Embryonic facial prominence (tissue), 1 donor: ENCODE measurements at regions not wholly inside any gene's neighbourhood (a gene's known extent, or its start where the extent isn't known, plus 50 kb on each side); places are given as distances from the start of the nearest gene placed in this dataset.
"Not testable (repeated sequence)": the region's sequence is repeated elsewhere in the genome, so short reads cannot be mapped to it uniquely, and the experiment has no call there.

Experiments
- DNase-seq: peaks from one replicate; pipeline ENCODE4 v3.0.0-alpha.2; 2016; ENCODE audit errors: extremely low spot score

DNA sequence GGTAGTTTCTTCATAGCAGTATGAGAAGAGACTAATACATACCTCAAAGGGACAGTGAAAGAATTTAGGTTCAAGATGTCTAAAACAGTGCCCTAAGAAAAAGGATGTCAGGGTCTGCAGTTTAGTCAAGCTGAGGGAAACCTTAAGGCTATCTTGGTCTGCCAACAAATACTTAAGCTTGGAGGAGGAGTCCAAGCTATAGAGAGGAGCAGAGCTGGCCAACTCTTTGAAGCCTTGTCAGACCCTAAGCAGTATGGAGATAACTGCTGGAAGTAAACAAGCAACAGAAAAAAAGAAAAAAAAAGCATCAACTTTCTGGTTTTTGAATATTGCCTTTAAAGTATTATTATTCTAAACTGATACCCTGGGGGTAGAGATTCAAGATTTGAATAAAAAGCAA is 1518.1 kb downstream of the GRIK2 start:
- DNase-seq = no peak

GRCh38 chr6:102910701-102911139 is 1517.2 kb downstream of the GRIK2 start:
- not testable (repeated sequence) for DNase-seq

DNA sequence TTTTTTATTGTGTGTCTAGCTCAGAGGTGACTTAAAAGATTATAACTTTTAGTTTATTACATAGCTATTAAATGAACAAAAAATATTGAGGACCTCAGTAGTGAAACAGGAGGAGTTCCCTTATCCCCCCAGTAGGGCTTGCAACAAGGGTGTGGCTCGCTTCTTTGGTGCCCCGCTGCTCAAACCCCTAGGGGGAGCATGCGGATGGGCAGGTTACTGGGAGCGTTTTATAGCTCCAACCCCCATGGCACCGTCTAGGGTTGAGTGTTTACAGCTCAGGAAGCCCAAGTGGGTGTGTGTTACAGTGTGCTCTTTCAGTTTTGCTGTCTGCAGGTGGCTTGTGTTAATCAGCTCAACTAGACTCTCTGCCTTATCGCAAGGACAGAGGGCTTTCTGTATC is 1513.7 kb downstream of the GRIK2 start:
- DNase-seq = no peak

GRCh38 chr6:102902471-102902870 is 1509.0 kb downstream of the GRIK2 start:
- DNase-seq = no peak

DNA sequence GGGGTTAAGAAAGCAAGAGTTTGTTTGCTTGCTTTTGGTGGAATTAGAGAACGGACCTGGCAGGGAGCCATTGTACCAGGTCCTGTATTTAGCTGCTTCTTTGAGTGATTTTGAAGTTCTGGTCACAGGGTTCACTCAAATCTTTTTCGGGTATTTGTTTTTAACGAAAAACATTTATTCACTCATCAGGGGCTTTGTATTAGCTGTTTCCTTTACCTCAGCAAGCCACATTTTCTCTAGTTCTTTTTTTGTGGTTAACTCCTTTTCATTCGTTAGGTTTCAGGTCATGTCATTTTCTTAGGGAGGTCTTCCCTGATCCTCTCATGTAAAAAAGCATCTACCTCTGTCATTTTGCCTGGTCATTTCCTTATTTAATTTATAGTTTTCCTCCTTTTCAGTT is 1502.2 kb downstream of the GRIK2 start:
- DNase-seq = no peak

DNA sequence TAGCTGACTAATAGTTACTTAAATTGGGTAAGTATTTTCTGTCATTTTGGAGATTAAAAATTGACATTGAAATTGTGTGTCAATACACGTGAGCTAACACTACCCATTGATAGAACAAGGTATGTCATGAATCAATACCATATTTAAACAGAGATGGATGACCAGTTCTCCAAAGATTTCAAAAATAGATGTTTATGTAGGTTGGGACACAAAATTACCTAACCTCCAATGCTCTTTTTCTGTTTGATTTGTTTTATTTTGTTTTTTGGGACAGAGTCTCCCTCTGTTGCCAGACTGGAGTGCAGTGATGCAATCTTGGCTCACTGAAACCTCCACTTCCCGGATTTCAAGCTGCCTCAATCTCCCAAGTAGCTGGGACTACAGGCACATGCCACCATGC is 1491.7 kb downstream of the GRIK2 start:
- no peak for DNase-seq

DNA sequence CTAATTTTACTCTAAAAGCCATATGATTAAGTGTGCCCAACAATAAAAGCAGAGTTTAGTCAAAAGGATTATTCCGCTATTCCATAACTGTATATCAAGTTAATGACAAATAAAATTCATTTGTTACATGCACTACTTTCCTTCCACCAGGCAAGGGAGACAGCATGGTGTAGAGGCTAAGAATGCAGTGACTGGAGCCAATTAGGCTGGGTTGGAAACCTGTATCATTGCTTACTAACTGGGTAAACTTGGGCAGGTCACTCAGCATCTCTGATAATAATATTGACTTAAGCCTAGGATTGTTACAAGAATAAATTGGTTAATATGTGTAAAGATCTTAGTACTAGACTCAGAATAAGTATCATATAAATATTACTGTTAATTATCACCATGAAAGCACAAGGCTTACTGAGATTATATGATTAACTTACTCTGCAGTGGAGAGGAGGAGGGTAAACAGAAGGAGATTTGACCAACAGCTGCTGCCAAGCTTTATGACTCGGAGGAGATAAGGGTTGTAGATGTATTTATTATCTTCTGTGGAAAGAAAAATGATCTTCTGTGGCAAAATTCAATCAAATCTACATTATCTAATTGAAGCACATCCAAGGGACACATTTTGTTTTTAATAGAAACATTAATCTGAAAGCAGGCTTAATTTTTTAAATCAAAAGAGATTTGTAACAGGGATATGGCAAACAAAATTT is 1459.9 kb downstream of the GRIK2 start:
- DNase-seq = no peak

DNA sequence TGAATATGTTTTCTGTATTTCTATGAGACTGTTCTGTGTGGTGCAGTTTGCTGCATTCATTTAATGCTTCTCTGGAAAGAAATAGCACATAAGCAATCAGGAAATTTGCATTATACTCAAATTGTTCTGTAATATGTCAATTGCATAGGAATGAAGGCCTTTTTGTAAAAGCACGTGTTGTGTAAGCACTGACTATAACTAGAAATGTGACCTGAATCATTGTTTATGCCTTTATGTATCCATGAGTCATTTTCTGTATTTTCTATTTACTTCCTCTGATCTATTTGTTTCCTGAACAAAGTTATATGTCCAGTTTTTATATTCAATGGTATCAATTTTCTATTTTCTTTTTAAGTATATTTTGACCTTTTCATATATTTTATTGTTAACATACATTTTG is 1455.3 kb downstream of the GRIK2 start:
- DNase-seq = no peak

- no peak for DNase-seq
Measured at GRCh38 chr6:102848210-102848609, 1454.7 kb downstream of the GRIK2 start.

DNA sequence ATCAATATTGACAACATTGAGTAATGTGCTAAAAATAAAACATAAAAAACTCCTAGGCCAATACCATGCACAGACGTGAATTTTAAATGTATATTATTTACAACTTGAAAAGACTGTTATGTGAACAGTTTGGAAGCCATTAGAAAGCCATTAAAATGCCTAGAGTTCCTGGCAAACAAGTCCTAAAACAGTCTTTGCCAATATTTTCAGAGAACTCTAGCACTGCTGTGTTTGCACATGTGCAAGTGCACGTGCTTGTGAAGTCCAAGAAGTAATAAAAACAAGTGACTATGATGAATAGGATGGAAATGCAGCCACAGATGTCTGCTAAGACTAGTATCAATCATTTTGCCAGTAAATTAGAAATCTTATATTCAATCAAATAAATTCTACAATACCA is 1447.6 kb downstream of the GRIK2 start:
- no peak for DNase-seq

DNA sequence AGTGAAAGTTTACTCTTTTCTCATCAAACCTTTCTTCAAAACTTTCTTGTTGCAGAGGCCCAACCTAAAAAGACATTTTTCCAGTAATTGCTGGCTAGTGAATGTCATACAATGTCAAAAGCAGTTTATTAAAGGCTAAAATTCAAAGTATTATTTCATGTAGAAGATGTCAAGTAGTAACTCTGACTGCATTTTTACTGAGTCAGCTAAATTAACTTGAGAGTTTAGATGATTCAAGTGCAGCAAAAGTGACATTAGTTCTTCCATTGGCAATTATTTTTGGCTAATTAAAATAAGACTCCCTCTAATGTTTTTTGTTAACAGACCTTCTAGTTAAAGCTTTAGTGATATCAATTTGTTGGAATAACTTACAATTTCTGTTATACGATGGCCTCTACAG is 1438.5 kb downstream of the GRIK2 start:
- DNase-seq = no peak

- no peak for DNase-seq
Measured at GRCh38 chr6:102820098-102820497, 1426.6 kb downstream of the GRIK2 start.

GRCh38 chr6:102815207-102815606 is 1421.7 kb downstream of the GRIK2 start:
- DNase-seq = no peak

GRCh38 chr6:102813489-102814275 is 1420.2 kb downstream of the GRIK2 start:
- DNase-seq = no peak

- no peak for DNase-seq
Measured at GRCh38 chr6:102812242-102812641, 1418.7 kb downstream of the GRIK2 start.

GRCh38 chr6:102808944-102809505 is 1415.5 kb downstream of the GRIK2 start:
- not testable (repeated sequence) for DNase-seq

DNA sequence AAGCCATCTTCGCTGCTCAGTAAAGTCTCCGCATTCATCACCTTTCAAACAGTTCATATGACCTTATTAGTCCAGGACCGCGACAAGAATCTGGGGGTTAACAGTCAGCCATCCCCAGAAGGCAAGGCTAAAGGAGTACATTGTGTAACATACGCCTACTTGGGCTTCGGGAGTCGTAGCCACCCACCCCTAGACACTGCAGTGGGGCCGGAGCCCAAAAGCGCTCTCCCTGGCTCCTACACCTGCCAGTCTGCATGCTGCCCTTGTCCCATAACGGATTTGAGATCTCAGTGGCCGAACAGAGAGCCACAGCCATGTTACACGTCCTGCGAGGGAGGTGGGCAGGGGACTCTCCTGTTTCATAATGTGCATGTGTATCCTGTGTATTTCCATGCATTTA is 1405.5 kb downstream of the GRIK2 start:
- DNase-seq = no peak

DNA sequence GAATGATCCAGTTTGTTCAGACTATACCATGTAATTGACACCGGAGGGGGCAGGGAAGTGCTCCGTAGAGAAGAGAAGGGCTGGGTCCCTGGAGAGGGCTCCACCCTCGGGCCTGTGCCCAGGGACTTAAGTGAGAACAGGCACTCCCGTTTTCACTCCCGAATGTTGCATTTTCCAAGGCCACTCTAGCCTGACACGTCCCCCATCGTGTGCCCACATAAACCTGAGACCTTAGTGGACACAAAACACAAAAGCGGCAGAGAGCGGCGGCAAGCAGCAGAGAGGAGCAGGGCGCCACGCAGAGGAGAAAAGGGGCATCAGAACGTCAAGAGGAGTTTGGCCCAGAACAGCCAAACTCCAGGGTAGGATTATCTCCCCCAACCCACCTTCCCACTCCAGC is 1405.1 kb downstream of the GRIK2 start:
- no peak for DNase-seq

DNA sequence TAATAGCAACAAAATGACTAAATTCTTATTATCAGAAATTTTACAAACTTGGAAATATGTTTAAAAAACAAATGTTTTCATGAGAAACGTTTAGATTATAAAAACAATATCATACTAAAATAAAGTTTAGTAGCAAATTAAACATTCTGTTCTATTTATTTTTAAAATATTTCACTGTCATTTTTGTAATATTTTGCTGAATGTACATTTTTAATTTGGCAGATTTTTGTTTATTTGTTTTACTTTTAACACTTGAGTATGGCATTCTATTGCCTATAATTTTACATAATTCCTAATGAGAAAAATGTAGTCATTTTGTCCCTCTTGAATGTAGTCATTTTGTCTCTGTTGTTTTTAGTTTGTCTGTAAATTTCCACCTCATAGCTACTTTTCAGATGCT is 1400.2 kb downstream of the GRIK2 start:
- no peak for DNase-seq

GRCh38 chr6:102774326-102774725 is 1380.8 kb downstream of the GRIK2 start:
- no peak for DNase-seq

GRCh38 chr6:102773636-102774035 is 1380.1 kb downstream of the GRIK2 start:
- DNase-seq = no peak

DNA sequence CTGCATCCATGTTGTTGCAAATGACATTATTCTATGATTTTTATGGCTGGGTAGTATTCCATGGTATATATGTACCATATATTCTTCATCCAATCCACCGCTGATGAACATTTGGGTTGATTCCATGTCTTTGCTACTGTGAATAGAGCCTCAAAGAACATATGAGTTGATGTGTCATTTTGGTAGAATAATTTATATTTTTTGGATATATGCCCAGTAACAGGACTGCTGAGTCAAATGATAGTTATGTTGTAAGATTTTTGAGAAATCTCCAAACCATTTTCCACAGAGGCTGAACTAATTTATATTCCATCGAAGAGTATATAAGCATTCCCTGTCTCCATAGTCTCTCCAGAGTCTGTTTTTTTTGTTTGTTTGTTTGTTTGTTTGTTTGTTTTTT is 1373.5 kb downstream of the GRIK2 start:
- no peak for DNase-seq

- DNase-seq = no peak
Measured at GRCh38 chr6:102764317-102764716, 1370.8 kb downstream of the GRIK2 start.
